ENCODE measurements at regions not wholly inside any gene's neighbourhood (a gene's known extent, or its start where the extent isn't known, plus 50 kb on each side); places are given as distances from the start of the nearest gene placed in this dataset.

GRCh38 chr2:129059476-129059875, 740.8 kb upstream of the HS6ST1 start:
- H3K79me2 ChIP-seq (ENCODE audit: insufficient read depth, low read depth) = no peaks in the 10 kb centered on the region
- H3K9ac ChIP-seq = no peak overlapping the region
- H3K4me3 ChIP-seq (IDR thresholded peaks at IDR 0.05; ENCODE audit: insufficient read depth, low read depth, low read length) = no peak overlapping the region
- H2AFZ ChIP-seq (ENCODE audit: low read depth) = no peak overlapping the region
- no peaks in the 10 kb centered on the region for H4K20me1 ChIP-seq (ENCODE audit: insufficient read depth)
- no peaks in the 10 kb centered on the region for H3K27me3 ChIP-seq (ENCODE audit: insufficient read depth, low read depth)
- no peaks in the 10 kb centered on the region for H3K36me3 ChIP-seq (ENCODE audit: insufficient read depth)
- peaks cover 8% of the 10 kb centered on the region for H3K4me1 ChIP-seq (ENCODE audit: low read depth, poor library complexity, severe bottlenecking)
- TF ChIP-seq CTCF (conservative IDR thresholded peaks at IDR 0.05; ENCODE audit: low read depth, low read length) = no peak
- H3K4me2 ChIP-seq = no peak overlapping the region
- no peak overlapping the region for H3K27ac ChIP-seq

GRCh38 chr2:129061069-129061768, 742.6 kb upstream of the HS6ST1 start:
- H3K9ac ChIP-seq = no peak overlapping the region
- peaks cover 8% of the 10 kb centered on the region for H3K4me1 ChIP-seq (ENCODE audit: low read depth, poor library complexity, severe bottlenecking)
- H3K4me2 ChIP-seq = no peak overlapping the region

GRCh38 chr2:129061769-129062121, 743.1 kb upstream of the HS6ST1 start:
- H3K9ac ChIP-seq = no peak overlapping the region
- no peak overlapping the region for H3K4me2 ChIP-seq
- no peak overlapping the region for H2AFZ ChIP-seq (ENCODE audit: low read depth)
- no peak overlapping the region for H3K27ac ChIP-seq
- TF ChIP-seq CTCF (conservative IDR thresholded peaks at IDR 0.05; ENCODE audit: low read depth, low read length) = no peak
- no peaks in the 10 kb centered on the region for H4K20me1 ChIP-seq (ENCODE audit: insufficient read depth)
- H3K36me3 ChIP-seq (ENCODE audit: insufficient read depth) = no peaks in the 10 kb centered on the region
- no peaks in the 10 kb centered on the region for H3K79me2 ChIP-seq (ENCODE audit: insufficient read depth, low read depth)
- H3K27me3 ChIP-seq (ENCODE audit: insufficient read depth, low read depth) = no peaks in the 10 kb centered on the region
- no peak overlapping the region for H3K4me3 ChIP-seq (IDR thresholded peaks at IDR 0.05; ENCODE audit: insufficient read depth, low read depth, low read length)
- peaks cover 8% of the 10 kb centered on the region for H3K4me1 ChIP-seq (ENCODE audit: low read depth, poor library complexity, severe bottlenecking)

More at GRCh38 chr2:129061069-129061768, 742.6 kb upstream of the HS6ST1 start:
- no peaks in the 10 kb centered on the region for H4K20me1 ChIP-seq (ENCODE audit: insufficient read depth)
- no peak for TF ChIP-seq CTCF (conservative IDR thresholded peaks at IDR 0.05; ENCODE audit: low read depth, low read length)
- H3K27me3 ChIP-seq (ENCODE audit: insufficient read depth, low read depth) = no peaks in the 10 kb centered on the region
- H3K36me3 ChIP-seq (ENCODE audit: insufficient read depth) = no peaks in the 10 kb centered on the region
- H2AFZ ChIP-seq (ENCODE audit: low read depth) = no peak overlapping the region
- no peak overlapping the region for H3K4me3 ChIP-seq (IDR thresholded peaks at IDR 0.05; ENCODE audit: insufficient read depth, low read depth, low read length)
- no peaks in the 10 kb centered on the region for H3K79me2 ChIP-seq (ENCODE audit: insufficient read depth, low read depth)
- no peak overlapping the region for H3K27ac ChIP-seq

GRCh38 chr2:129062146-129062912, 743.7 kb upstream of the HS6ST1 start:
- Histone ChIP-seq H3K4me2 (no peak overlapping the region), H2AFZ (ENCODE audit: low read depth) (no peak overlapping the region), H3K4me1 (ENCODE audit: low read depth, poor library complexity, severe bottlenecking) (peaks cover 8% of the 10 kb centered on the region), H3K27me3 (ENCODE audit: insufficient read depth, low read depth) (no peaks in the 10 kb centered on the region), H3K9ac (no peak overlapping the region), H3K27ac (no peak overlapping the region), H4K20me1 (ENCODE audit: insufficient read depth) (no peaks in the 10 kb centered on the region), H3K4me3 (IDR thresholded peaks at IDR 0.05; ENCODE audit: insufficient read depth, low read depth, low read length) (no peak overlapping the region), H3K79me2 (ENCODE audit: insufficient read depth, low read depth) (no peaks in the 10 kb centered on the region), H3K36me3 (ENCODE audit: insufficient read depth) (no peaks in the 10 kb centered on the region)
- TF ChIP-seq CTCF (conservative IDR thresholded peaks at IDR 0.05; ENCODE audit: low read depth, low read length) = no peak

All from KMS-11 (cell line).